Activated CD4-positive, CD25-positive, alpha-beta regulatory T cell treated with anti-CD3 and anti-CD28 coated beads, Interleukin-2, amount 50 U/mL, for 72 hours (primary cell): ENCODE measurements at regions not wholly inside any gene's neighbourhood (a gene's known extent, or its start where the extent isn't known, plus 50 kb on each side); places are given as distances from the start of the nearest gene placed in this dataset.

Experiments used
- DNase-seq: peaks from one replicate; pipeline ENCODE4 v3.0.0; 2021

- DNase-seq: no peak
Observed at GRCh38 chr11:15745266-15745665, 611.1 kb downstream of the SOX6 start.

- DNase-seq: no peak
Observed at GRCh38 chr11:15747671-15748070, 608.7 kb downstream of the SOX6 start.

- no peak for DNase-seq
Observed at GRCh38 chr11:15748132-15748531, 608.2 kb downstream of the SOX6 start.

DNA sequence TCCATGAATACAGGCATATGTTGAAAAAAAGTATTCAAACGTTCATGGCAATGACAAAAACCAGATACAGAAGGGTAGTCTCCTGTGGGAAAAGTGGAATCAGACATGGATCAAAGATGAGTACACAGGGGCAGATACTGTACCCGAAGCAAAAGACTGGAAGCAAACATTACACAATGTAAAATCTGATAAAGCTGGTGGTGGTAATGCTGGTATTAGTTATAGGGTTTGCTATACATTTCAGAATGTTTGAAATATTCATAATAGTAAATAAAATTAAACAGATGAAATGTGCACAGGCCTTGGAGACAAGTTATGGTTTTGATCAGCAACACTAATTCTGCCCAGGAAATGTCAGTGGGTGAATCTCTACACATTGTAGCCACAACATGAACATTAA lies 607.6 kb downstream of the SOX6 start:
- no peak for DNase-seq

DNA sequence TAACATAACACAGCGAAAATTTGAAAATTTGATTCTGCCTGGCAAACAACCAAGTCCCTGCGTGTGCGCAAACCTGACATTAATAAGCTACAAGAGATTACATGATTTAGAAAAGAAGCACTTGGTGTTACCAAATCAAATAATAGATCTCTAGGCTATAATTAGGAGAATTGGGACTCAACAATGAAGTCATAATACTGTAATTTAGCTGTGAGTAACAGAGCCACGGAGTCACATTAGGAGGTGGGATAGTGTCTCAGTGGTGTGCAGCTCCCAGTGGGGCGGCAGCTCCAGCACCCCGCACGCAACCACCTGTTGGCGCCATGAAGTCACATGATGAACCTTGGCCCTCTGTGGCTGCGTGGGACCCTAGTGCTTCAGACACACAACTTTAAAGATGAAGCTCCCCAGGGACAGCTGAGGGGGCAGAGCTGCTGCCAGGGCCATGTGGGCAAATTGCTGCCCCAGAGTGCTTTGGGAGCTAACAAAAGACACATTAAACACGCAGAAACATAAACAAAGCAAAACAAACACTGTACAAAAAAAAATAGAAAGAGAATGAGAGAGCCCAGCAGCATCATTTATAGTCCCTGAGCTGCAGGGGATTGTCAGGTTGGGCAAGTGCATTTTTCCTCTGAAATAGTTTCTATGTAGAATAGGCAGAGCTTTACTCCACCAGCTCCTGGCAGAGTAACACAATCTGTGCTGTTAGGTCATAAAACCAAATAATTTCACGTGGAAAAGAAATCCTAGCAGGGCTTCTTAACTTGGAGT lies 605.6 kb downstream of the SOX6 start:
- no peak for DNase-seq

DNA sequence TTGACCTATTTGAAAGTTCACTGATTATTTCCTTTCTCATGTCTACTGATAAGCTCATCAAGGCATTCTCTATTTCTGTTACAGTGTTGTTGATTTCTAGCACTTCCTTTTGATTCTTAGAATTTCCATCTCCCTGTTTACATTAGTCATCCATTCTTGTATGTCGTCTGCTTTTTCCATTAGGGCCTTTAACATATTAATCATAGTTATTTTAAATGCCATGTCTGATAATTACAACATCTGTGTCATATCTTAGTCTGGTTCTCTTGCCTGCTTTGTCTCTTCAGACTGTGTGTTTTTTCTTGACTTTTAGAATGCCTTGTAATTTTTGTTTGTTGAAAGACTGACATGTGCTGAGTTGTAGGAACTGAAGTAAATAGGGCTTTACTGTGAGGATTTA lies 602.1 kb downstream of the SOX6 start:
- no peak for DNase-seq

DNA sequence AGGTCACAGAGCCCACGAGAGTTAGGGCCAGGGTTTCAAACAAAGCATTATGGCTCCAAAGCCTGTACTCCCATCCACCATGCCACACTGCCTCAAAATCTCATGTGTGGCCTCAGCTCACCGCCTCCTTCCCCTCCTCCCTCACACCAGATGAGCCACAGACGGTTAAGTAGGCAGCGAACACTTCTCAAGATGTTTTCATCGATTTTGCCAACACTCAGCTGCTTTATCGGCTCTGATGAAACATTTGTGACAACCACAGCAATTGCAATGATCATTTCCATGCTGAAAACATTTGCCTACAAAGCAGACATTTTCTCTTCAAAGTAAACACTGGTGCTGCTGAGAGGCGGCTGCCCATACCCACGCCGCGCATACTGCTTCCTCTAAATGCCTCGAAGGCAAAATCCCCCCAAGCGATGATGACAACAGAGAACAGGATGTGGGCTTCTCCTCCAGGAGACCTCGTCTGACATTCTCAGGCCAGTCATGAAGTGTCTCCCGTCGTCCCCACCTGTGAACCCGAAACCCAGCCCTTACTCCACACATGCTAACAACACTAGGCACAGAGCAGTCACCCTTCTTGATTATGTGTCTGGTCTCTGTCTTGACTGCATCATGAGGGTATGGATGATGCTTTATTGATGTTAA lies 599.2 kb downstream of the SOX6 start:
- no peak for DNase-seq

GRCh38 chr11:15758857-15759465 lies 597.4 kb downstream of the SOX6 start:
- no peak for DNase-seq

DNA sequence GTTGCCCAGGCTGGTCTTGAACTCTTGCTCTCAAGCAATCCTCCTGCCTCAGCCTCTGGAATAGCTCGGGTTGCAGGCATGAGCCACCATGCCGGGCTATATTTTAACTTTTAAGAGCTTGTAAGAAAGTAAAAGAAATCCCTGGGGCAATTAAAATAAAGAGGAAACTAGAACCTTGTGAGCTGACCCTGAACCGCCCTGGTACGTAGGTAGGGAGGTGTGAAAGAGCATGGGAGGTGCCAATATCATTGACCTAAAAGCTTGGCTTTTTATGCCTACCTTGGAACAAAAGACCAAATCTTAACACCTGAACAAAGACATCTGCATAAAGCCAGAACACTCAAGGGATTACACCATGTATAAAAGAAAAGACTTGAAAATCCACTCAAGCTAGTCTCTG lies 595.1 kb downstream of the SOX6 start:
- DNase-seq: no peak

DNA sequence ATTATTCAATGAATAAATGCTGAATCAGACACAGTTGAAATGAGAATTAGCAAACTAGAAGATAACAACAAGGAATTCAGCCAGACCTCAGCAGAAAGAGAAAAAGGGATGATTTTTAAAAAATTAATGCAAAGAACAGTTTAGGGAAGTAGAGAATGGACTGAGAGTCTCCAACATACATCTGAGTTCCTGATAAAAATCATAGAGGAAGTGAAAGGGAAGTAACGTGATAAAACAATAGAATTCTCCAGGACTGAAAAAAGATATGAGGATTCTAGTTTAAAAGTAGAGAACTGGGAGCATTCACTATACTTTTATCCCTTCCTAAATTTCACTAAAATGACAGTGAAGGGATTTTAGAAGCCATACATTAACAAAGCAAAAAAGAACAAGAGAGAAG lies 592.0 kb downstream of the SOX6 start:
- DNase-seq: no peak

DNA sequence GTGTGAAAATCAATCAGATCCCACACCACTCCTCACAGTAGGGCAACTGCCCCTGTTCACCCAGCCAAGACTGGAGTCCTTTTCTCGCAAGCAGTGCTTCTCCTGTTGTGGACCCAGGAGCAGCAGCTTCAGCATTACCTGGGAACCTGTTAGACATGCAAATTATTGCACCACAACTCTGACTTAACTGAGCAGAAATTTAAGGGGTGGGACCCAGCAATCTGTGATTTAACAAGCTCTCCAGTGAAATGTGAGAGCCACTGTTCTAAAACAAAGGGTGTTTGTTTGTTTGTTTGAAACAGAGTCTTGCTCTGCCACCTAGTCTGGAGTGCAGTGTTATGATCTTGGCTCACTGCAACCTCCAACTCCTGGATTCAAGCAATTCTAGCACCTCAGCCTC lies 591.4 kb downstream of the SOX6 start:
- DNase-seq: no peak

DNA sequence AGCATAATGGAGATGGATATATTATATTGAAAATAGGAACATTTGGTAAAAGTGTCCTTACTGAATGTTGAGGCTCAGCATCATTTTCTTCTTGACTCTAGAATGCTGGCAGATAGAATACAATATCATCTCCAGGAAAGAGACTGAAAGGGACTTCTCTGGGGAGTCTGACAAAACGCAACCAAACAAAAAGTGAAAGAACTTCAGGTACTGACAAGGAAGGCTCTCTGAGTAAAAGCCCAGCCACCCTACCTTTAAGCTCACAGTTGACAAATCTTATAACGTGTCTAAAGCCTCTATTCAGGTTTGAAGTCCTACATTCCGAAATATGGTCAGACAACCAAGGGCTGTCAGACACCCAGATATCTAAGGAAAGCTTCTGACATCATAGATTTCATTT lies 590.8 kb downstream of the SOX6 start:
- no peak for DNase-seq

DNA sequence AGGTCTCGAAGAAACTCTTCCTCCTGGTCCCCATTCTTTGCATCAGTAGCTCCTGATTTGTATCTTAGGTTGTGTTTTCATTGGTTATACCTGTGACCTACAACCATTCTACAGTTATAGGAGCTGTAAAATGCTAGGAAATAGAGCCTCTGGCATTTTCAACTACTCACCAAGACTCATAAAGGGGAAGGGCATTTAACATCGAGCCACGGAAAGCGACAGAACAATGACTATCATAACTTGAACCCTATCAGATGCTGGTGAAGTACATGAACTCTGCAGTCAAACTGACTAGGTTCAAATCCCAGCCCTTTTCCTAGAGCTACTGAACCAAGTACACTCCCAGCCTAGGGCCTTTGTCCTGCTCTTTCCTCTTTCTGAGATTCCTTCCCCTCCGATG lies 588.0 kb downstream of the SOX6 start:
- no peak for DNase-seq

DNA sequence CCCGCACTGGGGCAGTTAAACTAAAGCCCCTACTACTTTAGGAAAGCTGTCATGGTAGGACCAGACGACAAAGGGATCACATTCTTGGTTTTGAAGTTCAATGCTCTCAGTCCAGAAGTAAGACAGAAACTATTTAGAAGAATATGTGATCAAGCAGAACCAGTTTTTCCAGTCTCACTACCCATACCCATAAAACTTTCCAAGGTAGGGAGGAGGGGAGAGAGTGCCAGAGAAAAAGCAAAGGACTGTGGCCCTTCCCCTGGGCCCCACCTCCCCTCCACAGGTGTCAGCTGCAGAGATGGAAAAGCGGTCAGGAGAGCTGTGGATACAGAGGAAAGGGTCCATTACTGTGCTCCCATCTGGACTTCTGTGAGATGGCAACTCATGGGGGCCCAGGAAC lies 587.1 kb downstream of the SOX6 start:
- no peak for DNase-seq

DNA sequence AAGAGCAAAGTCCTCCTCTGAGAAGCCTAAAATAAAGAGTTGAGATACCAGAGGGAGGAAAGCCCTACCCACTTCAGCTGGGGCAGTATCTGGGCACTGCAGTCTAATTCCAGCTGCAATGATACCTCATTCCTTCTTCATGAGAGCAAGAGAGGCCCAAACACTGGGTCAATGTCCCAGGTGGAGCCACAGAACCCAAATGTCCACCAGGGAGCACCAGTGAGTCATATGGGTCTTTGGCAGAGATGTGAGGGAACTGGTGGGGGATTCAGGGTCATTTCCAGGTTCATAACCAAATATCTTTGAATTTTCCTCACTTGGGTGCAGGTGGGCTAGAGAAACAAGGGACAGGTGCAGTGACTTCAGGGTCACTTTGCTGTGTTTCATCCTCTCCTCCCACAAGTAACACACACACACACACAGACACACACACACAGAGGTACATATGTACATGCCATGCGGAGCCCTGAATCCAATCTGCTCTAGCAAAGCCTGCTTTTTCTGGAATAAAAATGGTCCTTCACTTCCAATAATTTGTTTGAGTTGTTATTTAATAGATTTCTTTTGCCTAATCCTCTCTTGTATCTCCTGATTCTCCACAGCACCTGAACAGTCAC lies 585.4 kb downstream of the SOX6 start:
- no peak for DNase-seq

DNA sequence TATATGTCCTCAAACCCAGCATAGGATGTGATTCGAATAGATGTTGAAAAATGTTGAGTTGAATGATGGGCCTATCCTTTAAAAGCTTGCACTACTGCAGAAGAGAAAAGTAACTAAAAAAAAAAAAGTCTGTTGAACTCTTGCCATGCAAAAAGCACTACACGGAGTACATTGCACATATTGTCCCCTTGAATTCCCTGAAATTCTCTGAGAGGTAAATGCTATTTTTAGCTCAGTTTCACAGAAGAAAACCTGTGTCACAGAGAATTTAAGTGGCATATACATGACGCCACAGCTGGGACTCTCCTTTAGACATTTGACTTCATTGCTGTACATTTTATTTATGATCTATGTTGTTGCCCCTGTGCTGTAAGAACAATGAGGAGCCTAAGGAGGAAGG lies 583.8 kb downstream of the SOX6 start:
- no peak for DNase-seq

- no peak for DNase-seq
Observed at GRCh38 chr11:15772981-15773380, 583.4 kb downstream of the SOX6 start.

GRCh38 chr11:15773476-15774387 lies 582.6 kb downstream of the SOX6 start:
- DNase-seq: no peak

DNA sequence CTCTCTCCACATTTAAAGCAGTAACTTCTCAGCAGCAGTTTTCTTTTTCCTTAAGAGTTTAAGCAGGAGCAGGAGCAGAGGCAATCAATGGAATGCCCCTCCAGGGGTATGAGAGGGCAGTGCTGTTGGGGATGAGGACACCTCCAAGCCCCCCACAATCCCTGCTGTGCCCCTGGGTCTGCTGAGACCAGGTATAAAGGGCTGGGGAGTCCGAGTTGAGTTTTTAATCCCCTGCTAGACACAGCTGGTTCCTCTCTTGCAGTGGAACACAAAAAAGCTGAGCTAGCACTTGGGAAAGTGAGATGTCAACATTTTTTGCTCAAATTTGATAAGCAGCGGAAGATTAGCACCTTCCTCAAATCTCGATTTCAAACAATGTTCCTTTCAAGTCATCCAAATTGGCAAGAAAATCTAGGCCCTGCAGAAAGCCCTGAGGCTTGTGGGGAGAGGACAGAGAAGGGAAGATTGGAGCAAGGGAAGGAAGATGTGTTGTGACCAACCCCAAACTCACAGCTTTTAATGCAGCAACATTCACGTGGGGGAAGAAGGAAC lies 581.9 kb downstream of the SOX6 start:
- DNase-seq: no peak

DNA sequence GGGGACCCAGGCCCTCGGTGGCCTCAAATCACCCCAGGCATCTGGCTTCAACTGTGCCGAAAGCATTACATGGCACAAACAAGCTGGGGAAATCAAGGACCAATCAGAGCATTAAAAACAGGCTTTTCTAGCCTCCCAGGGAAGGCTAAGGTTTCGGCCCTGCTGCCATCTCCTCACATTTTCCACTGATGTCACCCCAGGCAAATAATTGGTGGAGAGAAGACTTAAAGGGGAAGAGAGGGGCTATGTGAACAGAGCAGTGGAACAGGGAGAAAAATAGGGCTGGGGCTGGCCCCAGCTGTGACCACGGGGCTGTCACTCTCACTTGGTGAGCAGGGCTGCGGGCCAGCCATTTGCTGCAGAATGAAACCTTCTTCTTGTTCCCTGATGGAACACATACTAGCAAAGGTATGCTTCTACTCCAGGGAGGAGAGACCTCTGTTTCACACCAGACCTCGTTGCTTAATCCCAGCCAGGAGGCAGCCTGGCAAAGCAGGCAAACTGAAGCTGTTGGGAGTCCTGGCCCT lies 581.3 kb downstream of the SOX6 start:
- DNase-seq: no peak

- DNase-seq: no peak
Observed at GRCh38 chr11:15775797-15776196, 580.5 kb downstream of the SOX6 start.

- no peak for DNase-seq
Observed at GRCh38 chr11:15776366-15776765, 580.0 kb downstream of the SOX6 start.
